Neural progenitor cell (in vitro differentiated cells): ENCODE measurements at regions not wholly inside any gene's neighbourhood (a gene's known extent, or its start where the extent isn't known, plus 50 kb on each side); places are given as distances from the start of the nearest gene placed in this dataset.

Source experiments
- DNase-seq: peaks from one replicate; pipeline ENCODE4 v3.0.0-alpha.2; 2016; ENCODE audit warnings: low spot score
- H2AFZ ChIP-seq: fragments of 200-600 bp; sonication (generic); replicated peaks from 2 replicates; pipeline ENCODE4 v1.6.1; 2016; ENCODE audit warnings: antibody characterized with exemption
- H3F3A ChIP-seq: fragments of 200-600 bp; sonication (generic); 2 replicates; pipeline ENCODE4 v1.6.1; 2016; ENCODE audit warnings: antibody characterized with exemption, low read depth
- H3K27ac ChIP-seq: fragments of 200-600 bp; sonication (generic); 2 replicates; pipeline ENCODE4 v1.5.1; 2016; ENCODE audit warnings: mild to moderate bottlenecking
- H3K27me3 ChIP-seq: fragments of 200-600 bp; sonication (generic); 2 replicates; pipeline ENCODE4 v1.6.1; 2016; ENCODE audit warnings: mild to moderate bottlenecking, moderate library complexity
- H3K36me3 ChIP-seq: fragments of 200-600 bp; sonication (generic); 2 replicates; pipeline ENCODE4 v1.5.1; 2016
- H3K4me1 ChIP-seq: fragments of 200-600 bp; sonication (generic); 2 replicates; pipeline ENCODE4 v1.6.1; 2016; ENCODE audit warnings: mixed run types
- H3K4me2 ChIP-seq: fragments of 200-600 bp; sonication (generic); 2 replicates; pipeline ENCODE4 v1.6.1; 2016
- H3K4me3 ChIP-seq: fragments of 200-600 bp; sonication (generic); 2 replicates; pipeline ENCODE4 v1.5.1; 2016
- H3K79me2 ChIP-seq: fragments of 200-600 bp; sonication (generic); 2 replicates; pipeline ENCODE4 v1.6.1; 2016; ENCODE audit warnings: low read depth
- H3K9ac ChIP-seq: fragments of 200-600 bp; sonication (generic); 2 replicates; pipeline ENCODE4 v1.6.1; 2016
- H3K9me3 ChIP-seq: fragments of 200-600 bp; sonication (generic); 2 replicates; pipeline ENCODE4 v1.5.1; 2016; ENCODE audit warnings: low read depth
- H4K20me1 ChIP-seq: fragments of 200-600 bp; sonication (generic); 2 replicates; pipeline ENCODE4 v1.6.1; 2016; ENCODE audit warnings: low read depth
- H3K27ac Mint-ChIP-seq: 3 replicates; pipeline ENCODE4 v1.8.0; 2021; ENCODE audit warnings: mixed read lengths
- H3K27me3 Mint-ChIP-seq: 2 replicates; pipeline ENCODE4 v1.8.0; 2022; ENCODE audit warnings: low read depth, mild to moderate bottlenecking, inconsistent platforms, moderate library complexity, mixed read lengths; ENCODE audit not compliant: insufficient read depth
- H3K36me3 Mint-ChIP-seq: 3 replicates; pipeline ENCODE4 v1.8.0; 2021; ENCODE audit warnings: mixed read lengths
- H3K4me1 Mint-ChIP-seq: 3 replicates; pipeline ENCODE4 v1.8.0; 2021; ENCODE audit warnings: mixed read lengths
- H3K4me3 Mint-ChIP-seq: 3 replicates; pipeline ENCODE4 v1.8.0; 2021; ENCODE audit warnings: mild to moderate bottlenecking, moderate library complexity, mixed read lengths
- H3K9me3 Mint-ChIP-seq: 3 replicates; pipeline ENCODE4 v1.8.0; 2020; ENCODE audit warnings: mixed read lengths
- EZH2 ChIP-seq: fragments of 200-600 bp; sonication (generic); IDR thresholded peaks from 2 replicates; pipeline ENCODE4 v1.6.1; 2017; ENCODE audit warnings: antibody characterized with exemption, mild to moderate bottlenecking, moderate library complexity
- EZH2phosphoT487 ChIP-seq: fragments of 200-600 bp; sonication (generic); IDR thresholded peaks from 2 replicates; pipeline ENCODE4 v1.6.1; 2017; ENCODE audit warnings: antibody characterized with exemption
- TF ChIP-seq, protein P1 (sequence below): fragments of 200-600 bp; sonication (generic); IDR thresholded peaks from 2 replicates; pipeline ENCODE4 v1.5.1; 2017; ENCODE audit warnings: antibody characterized with exemption, mild to moderate bottlenecking

DNA sequence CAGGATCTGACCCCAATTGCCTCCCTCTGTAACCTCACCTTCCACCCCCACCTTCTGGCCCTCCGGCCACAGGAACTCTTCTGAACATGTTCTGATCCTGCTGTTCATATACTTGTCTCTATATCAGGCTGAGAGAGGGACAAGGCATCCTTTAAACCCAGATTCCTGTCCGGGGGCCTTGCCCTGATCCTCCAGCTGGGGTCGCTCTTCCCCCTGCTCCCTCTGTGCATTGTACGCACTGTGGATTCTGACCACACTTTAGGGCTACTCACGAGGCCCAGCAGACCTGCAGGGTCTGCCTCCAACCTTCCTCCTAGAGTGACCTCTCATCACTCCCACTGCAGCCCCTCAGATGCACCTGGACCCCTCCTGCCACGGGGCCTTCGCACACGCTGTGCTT is 269.3 kb downstream of the UQCRFS1 start:
- no peaks in the 10 kb centered on the region for H3K27me3 ChIP-seq
- H4K20me1 ChIP-seq: no peaks in the 10 kb centered on the region
- no peak for TF ChIP-seq EZH2phosphoT487
- TF ChIP-seq, protein P1, sequence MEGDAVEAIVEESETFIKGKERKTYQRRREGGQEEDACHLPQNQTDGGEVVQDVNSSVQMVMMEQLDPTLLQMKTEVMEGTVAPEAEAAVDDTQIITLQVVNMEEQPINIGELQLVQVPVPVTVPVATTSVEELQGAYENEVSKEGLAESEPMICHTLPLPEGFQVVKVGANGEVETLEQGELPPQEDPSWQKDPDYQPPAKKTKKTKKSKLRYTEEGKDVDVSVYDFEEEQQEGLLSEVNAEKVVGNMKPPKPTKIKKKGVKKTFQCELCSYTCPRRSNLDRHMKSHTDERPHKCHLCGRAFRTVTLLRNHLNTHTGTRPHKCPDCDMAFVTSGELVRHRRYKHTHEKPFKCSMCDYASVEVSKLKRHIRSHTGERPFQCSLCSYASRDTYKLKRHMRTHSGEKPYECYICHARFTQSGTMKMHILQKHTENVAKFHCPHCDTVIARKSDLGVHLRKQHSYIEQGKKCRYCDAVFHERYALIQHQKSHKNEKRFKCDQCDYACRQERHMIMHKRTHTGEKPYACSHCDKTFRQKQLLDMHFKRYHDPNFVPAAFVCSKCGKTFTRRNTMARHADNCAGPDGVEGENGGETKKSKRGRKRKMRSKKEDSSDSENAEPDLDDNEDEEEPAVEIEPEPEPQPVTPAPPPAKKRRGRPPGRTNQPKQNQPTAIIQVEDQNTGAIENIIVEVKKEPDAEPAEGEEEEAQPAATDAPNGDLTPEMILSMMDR: peak; percentile 43
- no peak overlapping the region for H3K9ac ChIP-seq
- H3K9me3 ChIP-seq: no peaks in the 10 kb centered on the region
- H3K4me2 ChIP-seq: no peak overlapping the region
- no peak overlapping the region for H3K4me3 Mint-ChIP-seq
- peaks cover 14% of the 10 kb centered on the region for H3K27me3 Mint-ChIP-seq
- no peaks in the 10 kb centered on the region for H3K36me3 Mint-ChIP-seq
- no peaks in the 10 kb centered on the region for H3K4me1 Mint-ChIP-seq
- no peaks in the 10 kb centered on the region for H3K36me3 ChIP-seq
- H3K4me3 ChIP-seq: no peak overlapping the region
- no peaks in the 10 kb centered on the region for H3K4me1 ChIP-seq
- H3K27ac ChIP-seq: no peak overlapping the region
- H3F3A ChIP-seq: no peaks in the 10 kb centered on the region
- peaks cover 4% of the 10 kb centered on the region for H3K9me3 Mint-ChIP-seq
- DNase-seq: peak; percentile 12
- H3K79me2 ChIP-seq: no peaks in the 10 kb centered on the region
- H2AFZ ChIP-seq: no peak overlapping the region
- H3K27ac Mint-ChIP-seq: no peak overlapping the region

DNA sequence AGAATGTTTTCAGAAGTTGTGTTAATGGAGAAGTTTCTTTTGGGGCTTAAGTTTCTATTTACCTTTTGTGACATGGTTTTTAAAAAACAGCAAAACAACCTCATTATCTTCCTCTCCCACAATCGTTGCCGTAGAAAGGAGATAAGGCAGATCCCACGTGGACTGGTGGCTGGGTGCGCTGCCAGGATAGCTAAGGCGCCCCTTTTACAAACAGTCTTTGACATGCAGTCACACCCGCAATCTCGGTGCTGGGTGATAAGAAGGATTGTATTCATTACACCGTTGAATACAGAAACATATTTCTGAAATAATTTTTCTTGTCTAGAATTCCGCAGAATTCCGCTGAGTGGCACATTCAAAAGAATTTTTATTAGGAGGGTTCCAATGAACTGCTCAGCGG is 271.1 kb downstream of the UQCRFS1 start:
- no peaks in the 10 kb centered on the region for H3K27me3 ChIP-seq
- H3K4me3 ChIP-seq: no peak overlapping the region
- no peaks in the 10 kb centered on the region for H3K79me2 ChIP-seq
- H2AFZ ChIP-seq: no peak overlapping the region
- Mint-ChIP-seq H3K9me3 (peaks cover 6% of the 10 kb centered on the region), H3K4me3 (no peak overlapping the region), H3K36me3 (no peaks in the 10 kb centered on the region), H3K4me1 (no peaks in the 10 kb centered on the region), H3K27me3 (peaks cover 8% of the 10 kb centered on the region), H3K27ac (no peak overlapping the region)
- no peaks in the 10 kb centered on the region for H3K9me3 ChIP-seq
- H3K9ac ChIP-seq: no peak overlapping the region
- H3K36me3 ChIP-seq: no peaks in the 10 kb centered on the region
- no peaks in the 10 kb centered on the region for H3F3A ChIP-seq
- no peak for DNase-seq
- H3K4me1 ChIP-seq: no peaks in the 10 kb centered on the region
- H4K20me1 ChIP-seq: no peaks in the 10 kb centered on the region
- H3K4me2 ChIP-seq: no peak overlapping the region
- H3K27ac ChIP-seq: no peak overlapping the region
- no peak for TF ChIP-seq EZH2phosphoT487

DNA sequence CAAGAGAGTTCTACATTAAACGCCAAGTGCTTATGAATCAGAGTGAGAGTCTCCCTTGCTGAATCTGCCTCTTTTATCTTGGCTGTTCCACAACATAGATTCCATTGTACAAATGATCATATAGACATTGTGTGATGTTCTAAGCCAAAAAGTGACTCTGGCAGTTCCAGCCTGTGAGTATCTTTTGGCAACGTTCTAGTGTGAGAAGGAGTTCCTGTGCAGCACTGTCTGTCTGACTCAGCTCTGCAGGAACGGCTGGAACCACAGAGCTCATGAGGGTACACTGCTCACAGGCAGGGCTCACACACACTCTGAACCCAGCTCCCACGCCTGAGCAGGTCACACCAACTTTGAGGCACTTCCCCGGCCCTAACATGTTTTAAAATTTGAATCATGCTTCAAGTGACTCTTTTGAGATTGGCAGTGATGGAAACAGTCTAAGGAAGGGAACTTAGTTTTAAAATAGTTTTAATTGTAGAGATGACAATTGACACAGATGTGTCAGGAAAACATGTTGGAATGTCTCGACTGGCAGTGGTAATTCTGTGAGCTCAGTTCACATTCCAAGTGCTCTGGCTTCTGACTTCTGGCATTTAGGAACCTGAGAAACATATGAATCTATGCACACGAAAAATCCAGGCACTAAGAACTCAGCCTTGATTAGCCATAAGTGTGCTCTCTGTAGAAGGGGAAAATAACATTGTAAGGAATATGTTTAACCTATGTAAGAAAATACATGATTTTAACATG is 272.0 kb downstream of the UQCRFS1 start:
- H3F3A ChIP-seq: no peaks in the 10 kb centered on the region
- no peaks in the 10 kb centered on the region for H3K4me1 ChIP-seq
- no peaks in the 10 kb centered on the region for H3K27me3 ChIP-seq
- no peak overlapping the region for H3K4me3 Mint-ChIP-seq
- no peak overlapping the region for H3K4me3 ChIP-seq
- DNase-seq: no peak
- no peaks in the 10 kb centered on the region for H3K79me2 ChIP-seq
- no peaks in the 10 kb centered on the region for H3K4me1 Mint-ChIP-seq
- H3K9ac ChIP-seq: no peak overlapping the region
- H3K9me3 ChIP-seq: no peaks in the 10 kb centered on the region
- H3K36me3 ChIP-seq: no peaks in the 10 kb centered on the region
- no peaks in the 10 kb centered on the region for H3K36me3 Mint-ChIP-seq
- H3K27ac Mint-ChIP-seq: no peak overlapping the region
- no peak overlapping the region for H3K4me2 ChIP-seq
- TF ChIP-seq, protein P1: no peak
- TF ChIP-seq EZH2 (no peak), EZH2phosphoT487 (no peak)
- no peak overlapping the region for H3K27ac ChIP-seq
- H4K20me1 ChIP-seq: no peaks in the 10 kb centered on the region
- no peak overlapping the region for H2AFZ ChIP-seq
- peaks cover 6% of the 10 kb centered on the region for H3K27me3 Mint-ChIP-seq
- peaks cover 6% of the 10 kb centered on the region for H3K9me3 Mint-ChIP-seq

DNA sequence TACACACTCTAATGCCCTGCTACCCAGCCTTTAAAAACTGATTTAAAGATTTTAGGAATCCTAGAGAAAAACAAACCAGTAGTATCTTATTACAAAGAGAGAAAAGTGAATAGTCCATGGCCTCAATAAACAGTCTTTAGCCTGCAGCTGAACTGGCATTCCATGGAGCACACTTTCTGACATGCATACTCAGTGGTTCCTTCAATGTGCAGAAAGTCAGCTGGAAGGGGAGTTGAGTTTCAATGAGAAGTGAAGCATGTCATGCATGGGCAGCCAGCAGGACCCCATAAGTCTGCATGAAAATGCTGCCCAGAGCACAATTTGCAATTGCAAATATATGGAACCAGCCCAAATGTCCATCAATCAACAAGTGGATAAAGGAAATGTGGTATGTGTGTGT is 273.7 kb downstream of the UQCRFS1 start:
- Mint-ChIP-seq H3K4me1 (no peaks in the 10 kb centered on the region), H3K27me3 (peaks cover 2% of the 10 kb centered on the region), H3K4me3 (no peak overlapping the region), H3K27ac (no peak overlapping the region), H3K9me3 (peaks cover 9% of the 10 kb centered on the region), H3K36me3 (no peaks in the 10 kb centered on the region)
- Histone ChIP-seq H3K4me2 (no peak overlapping the region), H3K27ac (no peak overlapping the region), H3K9ac (no peak overlapping the region), H3K9me3 (no peaks in the 10 kb centered on the region), H4K20me1 (no peaks in the 10 kb centered on the region), H3K36me3 (no peaks in the 10 kb centered on the region), H3K79me2 (no peaks in the 10 kb centered on the region), H3F3A (no peaks in the 10 kb centered on the region), H2AFZ (no peak overlapping the region), H3K27me3 (no peaks in the 10 kb centered on the region), H3K4me3 (no peak overlapping the region), H3K4me1 (no peaks in the 10 kb centered on the region)
- no peak for DNase-seq
- TF ChIP-seq EZH2phosphoT487: no peak
- no peak for TF ChIP-seq EZH2
- TF ChIP-seq, protein P1: no peak
